HT-29 (cell line): ENCODE measurements at regions not wholly inside any gene's neighbourhood (a gene's known extent, or its start where the extent isn't known, plus 50 kb on each side); places are given as distances from the start of the nearest gene placed in this dataset.

Source experiments
- DNase-seq: peaks from one replicate; pipeline ENCODE4 v3.0.0-alpha.2; 2015; ENCODE audit warnings: low spot score

DNA sequence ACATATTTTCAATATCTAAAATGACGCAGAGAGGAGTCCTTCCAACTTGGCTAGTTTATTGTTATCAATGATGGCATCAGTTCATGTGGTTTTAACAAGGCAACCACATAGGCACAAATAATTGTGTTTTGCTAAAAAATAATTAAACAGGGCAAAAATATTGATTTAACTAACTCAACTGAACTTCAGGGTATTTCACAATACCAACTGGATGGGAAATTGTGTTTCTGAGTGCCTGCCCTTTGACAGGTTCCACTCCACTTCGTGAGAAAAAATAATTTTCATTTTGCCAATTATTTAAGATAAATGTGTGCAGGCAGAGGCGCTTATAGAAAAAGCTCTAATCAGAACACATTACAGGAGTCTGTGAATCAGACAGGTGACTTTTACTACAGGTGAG, 689.3 kb upstream of the CCDC54 start:
- DNase-seq = no peak

- no peak for DNase-seq
Measured at GRCh38 chr3:106688464-106688863, 688.8 kb upstream of the CCDC54 start.

- no peak for DNase-seq
Measured at GRCh38 chr3:106691476-106691875, 685.8 kb upstream of the CCDC54 start.

GRCh38 chr3:106692624-106693023, 684.6 kb upstream of the CCDC54 start:
- DNase-seq = no peak

DNA sequence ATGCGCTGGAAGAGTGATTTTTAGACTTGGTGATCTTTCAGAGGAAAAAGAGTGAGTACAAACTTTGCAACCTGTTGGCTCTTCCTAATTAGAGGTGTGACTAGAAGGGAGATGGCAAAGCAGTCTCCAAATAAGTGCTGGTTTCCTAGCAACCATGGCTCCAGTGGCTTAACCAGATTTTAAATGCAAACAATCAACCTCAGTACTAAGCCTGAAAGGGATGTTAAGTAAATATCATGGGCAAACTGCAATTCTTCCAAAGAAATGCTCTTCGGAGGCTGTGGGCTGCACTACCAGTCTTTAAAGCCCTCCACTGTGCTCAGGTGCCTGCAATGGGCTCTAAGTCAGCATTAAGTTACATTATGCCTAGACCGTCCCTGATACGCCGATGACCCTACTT, 678.1 kb upstream of the CCDC54 start:
- DNase-seq = no peak

DNA sequence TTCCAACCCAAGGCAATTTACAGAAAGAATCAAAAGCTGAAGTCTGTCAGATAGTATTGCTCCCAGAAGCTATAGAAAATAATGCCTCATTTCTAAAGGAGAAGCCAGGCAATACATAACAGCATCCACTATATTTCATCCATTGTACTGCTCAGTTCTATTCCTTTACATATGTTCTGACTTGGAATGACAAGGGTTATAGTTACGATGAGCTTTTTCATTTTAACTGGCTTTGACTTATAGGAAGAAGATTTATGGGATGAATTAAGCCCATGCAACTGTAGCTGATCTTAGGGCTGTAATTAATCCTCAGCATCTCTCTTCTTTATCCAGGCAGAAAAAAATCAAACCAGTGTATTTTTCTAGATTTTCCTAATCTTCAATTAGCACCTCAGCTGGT, 676.3 kb upstream of the CCDC54 start:
- DNase-seq = no peak

- DNase-seq = no peak
Measured at GRCh38 chr3:106703524-106703923, 673.7 kb upstream of the CCDC54 start.

GRCh38 chr3:106707347-106707746, 669.9 kb upstream of the CCDC54 start:
- DNase-seq = no peak

DNA sequence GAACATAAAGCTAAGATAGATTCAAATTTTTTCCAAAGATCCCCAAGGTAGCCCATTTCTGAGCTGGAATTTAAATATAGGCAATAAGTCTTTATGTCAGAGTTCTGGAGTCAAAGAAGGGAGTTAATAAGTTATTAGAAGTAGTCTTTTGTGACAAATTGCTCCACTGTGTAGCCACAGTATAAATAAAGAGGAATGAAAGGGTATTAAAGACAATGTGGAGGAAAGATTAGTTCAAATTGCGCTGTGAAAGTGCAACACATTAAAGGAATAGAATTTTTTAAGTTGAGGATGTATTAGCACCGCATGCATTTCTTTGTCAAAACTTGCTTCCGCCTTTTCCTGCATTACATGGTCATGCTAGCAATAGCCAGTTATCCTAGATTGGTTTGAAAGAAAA, 666.6 kb upstream of the CCDC54 start:
- DNase-seq = no peak

GRCh38 chr3:106711650-106712049, 665.6 kb upstream of the CCDC54 start:
- DNase-seq = no peak

DNA sequence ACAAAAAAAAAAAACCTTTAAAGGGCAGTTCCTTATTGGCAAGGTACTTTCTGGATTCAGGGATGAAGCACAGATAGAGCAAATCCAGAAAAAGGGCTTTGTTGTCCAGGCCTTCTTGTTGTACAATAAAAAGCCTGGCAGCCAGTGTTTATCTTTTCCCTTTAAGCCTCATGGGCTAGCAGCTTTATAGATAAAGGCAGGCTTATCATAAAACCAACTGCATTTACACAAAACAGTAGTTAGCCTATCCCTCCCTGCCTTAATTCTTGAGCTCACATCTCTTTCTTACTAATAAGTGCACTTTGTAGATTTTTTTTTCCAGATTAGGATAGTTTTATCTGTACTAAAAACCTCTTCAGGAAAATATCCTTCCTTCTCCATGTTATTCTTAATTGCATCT, 662.8 kb upstream of the CCDC54 start:
- DNase-seq = no peak

DNA sequence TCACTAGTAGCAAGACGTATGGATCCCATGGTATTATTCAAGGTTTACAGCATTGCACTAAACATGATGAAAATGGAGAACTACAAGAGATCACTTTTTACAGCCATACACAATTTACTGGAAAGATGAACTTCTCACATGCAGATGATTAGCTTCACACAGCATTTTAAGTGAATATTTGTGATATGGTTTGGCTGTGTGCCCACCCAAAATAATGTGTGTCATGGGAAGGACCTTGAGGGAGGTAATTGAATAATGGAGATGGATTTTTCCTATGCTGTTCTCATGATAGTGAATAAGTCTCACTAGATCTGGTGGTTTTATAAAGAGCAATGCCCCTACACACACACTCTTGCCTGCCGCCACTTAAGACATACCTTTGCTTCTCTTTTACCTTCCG, 662.0 kb upstream of the CCDC54 start:
- DNase-seq = no peak

DNA sequence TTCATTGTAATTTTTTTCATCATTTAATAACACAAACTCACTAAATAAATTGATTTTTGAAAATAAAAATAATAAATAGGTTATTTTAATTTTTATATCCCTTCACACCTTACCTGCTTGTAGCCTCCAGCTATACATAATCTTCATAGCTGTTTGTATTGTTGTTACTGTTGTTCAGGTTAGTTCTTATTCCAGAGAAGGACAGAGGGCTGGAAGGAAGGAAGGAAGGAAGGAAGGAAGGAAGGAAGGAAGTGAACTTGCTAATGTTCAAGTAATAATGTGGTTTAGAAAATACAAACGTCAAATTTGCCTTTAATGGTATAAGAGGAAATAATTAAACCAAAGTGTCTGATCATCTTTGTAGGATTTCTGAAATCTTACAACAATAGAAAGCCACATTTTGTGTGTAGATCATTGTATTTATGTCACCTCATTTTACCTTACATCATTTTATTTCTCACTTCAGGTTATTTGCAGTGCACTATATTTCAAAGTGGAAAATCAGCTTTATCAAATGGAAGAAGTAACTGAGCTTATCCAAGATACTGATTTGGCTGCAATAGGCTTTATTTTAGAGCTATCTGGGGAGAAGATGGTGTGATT, 660.0 kb upstream of the CCDC54 start:
- no peak for DNase-seq

DNA sequence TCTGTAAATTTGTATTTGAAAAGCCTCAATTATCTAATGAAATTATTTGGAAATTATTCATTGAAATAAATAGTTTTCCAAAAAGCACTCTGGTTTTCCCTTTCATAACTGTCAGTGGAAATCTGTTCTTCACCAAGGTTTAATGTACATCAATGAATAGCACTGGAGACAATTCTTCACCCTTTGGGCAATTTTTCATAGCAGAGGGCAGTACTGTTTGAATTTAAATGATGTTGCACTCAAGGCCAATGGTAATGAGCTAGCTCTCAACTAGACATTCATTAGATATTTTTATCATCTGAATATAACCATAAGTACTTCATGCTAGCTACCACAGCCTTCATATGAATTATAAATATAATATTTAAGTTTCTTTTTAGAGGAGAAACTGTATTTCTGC, 658.2 kb upstream of the CCDC54 start:
- no peak for DNase-seq

- no peak for DNase-seq
Measured at GRCh38 chr3:106719583-106719982, 657.7 kb upstream of the CCDC54 start.

GRCh38 chr3:106720510-106720909, 656.7 kb upstream of the CCDC54 start:
- DNase-seq = no peak

- no peak for DNase-seq
Measured at GRCh38 chr3:106725566-106725965, 651.7 kb upstream of the CCDC54 start.

- no peak for DNase-seq
Measured at GRCh38 chr3:106728315-106729098, 648.7 kb upstream of the CCDC54 start.

DNA sequence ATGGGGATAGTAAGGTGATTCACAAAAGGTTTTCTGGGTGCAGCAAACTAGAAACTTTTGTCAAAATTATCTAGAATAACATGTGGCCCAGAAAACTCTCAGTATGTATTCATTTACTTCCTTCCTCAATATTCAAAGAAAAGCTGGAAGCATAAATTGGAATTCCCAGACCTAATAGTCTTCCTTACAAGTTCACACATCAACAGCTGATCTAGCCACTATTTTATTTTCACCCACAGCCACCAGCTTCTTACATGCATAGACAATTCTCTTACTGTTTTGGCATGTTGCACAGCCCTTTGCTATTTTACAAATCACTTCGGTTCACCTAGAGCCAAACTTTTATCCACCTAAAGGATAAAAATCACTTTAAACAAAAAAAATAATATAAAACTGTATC, 647.8 kb upstream of the CCDC54 start:
- no peak for DNase-seq

- no peak for DNase-seq
Measured at GRCh38 chr3:106731230-106731629, 646.0 kb upstream of the CCDC54 start.

DNA sequence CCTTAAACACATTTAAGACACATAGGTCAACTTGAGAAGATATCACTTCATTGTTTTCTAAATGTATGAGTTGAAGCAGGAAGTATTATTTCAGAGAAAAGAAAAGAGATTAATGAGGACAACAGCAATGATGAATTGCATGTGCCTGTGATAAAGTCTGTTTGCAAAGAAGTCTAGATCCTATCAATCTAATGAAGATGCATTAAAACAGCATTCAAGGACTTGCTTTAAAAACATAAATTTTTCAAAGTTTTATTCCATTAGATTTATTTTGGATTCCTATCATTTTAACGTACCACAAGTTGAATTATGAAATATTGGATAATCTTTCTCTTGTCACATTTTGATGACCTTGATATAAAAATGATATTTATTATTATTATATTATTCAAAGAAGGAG, 642.5 kb upstream of the CCDC54 start:
- DNase-seq = no peak

DNA sequence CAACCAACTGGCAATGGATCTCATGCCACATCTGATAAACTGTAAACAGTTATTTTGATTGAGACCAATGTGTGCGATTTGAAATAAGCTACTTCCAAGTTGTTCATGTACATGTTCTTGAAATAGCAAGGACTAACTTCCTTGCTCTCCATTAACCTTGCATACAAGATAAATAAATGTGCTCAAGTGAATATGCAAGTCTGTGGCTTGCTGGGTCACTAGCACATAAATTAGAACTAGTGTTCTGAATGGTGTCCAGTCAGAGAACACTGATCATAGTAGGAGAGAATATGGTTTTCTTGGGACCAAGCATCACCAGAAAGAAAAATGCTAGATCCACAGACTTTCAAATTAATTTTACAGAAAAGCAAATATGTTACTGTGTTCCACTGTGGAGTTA, 640.0 kb upstream of the CCDC54 start:
- DNase-seq = no peak

DNA sequence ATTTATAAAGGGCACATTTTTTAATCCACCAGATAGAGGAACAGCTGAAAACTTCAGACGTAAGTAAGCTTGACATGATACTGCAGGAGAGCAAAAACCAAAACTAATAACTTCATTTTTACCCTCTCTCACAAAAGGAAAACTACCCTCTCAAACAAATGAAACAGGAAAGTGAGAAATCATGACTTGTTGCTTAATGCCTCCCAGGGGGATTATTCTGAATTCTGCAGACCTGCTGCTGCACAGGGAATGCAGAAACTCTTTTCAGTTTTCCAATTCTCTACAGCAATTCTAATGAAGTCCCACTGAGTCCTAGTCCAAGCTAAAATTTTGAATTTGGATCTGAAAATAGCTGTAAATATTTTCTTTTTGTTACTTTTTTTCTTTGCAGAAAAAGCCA, 637.1 kb upstream of the CCDC54 start:
- no peak for DNase-seq
